SK-N-MC (cell line): ENCODE measurements at regions not wholly inside any gene's neighbourhood (a gene's known extent, or its start where the extent isn't known, plus 50 kb on each side); places are given as distances from the start of the nearest gene placed in this dataset.

Experiments
- EZH2 ChIP-seq: fragments of 200-600 bp; sonication (generic); IDR thresholded peaks from one replicate; pipeline ENCODE4 v1.6.1; 2017; ENCODE audit warnings: antibody characterized with exemption
- FOXP2 ChIP-seq: optimal IDR thresholded peaks from 2 replicates; pipeline ENCODE3; 2011; ENCODE audit warnings: mild to moderate bottlenecking, moderate library complexity; ENCODE audit not compliant: insufficient read depth; ENCODE audit errors: extremely low read length, control extremely low read depth
- POLR2AphosphoS5 ChIP-seq: IDR thresholded peaks from 2 replicates; pipeline ENCODE4 v1.6.1; 2012; ENCODE audit warnings: mild to moderate bottlenecking, low read depth, low read length, borderline replicate concordance

DNA sequence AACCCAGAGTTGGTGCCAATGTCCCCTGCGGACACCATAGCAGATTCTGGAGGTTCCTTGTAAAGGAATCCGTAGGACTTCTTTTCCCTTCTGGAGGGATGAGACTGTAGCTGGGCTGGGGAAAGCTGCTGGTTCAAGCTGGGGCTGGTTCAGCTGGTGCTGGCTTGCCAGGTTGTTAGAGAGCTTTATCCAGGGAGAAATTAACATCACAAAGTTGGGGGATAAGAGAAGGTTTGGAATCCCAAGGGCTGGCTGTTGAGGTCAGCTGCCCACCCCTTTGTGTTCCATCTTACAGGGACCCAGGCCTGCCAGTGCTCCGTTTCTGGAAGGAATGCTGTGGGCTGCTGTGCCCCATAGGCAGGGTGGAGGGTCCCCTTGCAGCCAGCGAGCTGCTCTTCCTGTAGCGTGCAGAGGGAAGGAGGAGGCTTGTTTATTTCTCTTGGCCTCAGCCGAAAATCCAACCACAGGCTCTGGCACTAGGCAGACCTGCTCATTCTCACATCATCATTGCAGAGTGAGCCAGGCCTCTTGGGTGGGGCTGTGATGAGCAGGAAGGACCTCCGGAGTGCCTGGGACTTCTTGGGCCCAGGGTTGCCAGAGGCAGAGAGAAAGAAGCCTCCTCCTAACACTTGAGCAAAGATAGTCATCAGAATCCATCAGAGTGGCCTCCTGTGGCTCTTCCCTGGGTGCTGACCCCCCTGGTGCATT lies 251.1 kb downstream of the SEC14L1 start:
- TF ChIP-seq POLR2AphosphoS5 (no peak), EZH2 (no peak), FOXP2 (no peak)
